HG03575 (cell line): ENCODE measurements at regions not wholly inside any gene's neighbourhood (a gene's known extent, or its start where the extent isn't known, plus 50 kb on each side); places are given as distances from the start of the nearest gene placed in this dataset.
"Not testable (repeated sequence)": the region's sequence is repeated elsewhere in the genome, so short reads cannot be mapped to it uniquely, and the experiment has no call there.

Source experiments
- ATAC-seq: cut with Tn5 transposase; IDR thresholded peaks from one replicate; pipeline ENCODE4 v1.9.1; 2021; ENCODE audit not compliant: unreplicated experiment, insufficient number of reproducible peaks, low FRiP score; ENCODE audit errors: extremely low read depth

- ATAC-seq, result no peak
Observed at GRCh38 chr14:85319998-85320630, 209.8 kb upstream of the FLRT2 start.

GRCh38 chr14:85325134-85326017 is 204.6 kb upstream of the FLRT2 start:
- ATAC-seq, result no peak

- no peak for ATAC-seq
Observed at GRCh38 chr14:85332401-85332800, 197.5 kb upstream of the FLRT2 start.

GRCh38 chr14:85333313-85333712 is 196.6 kb upstream of the FLRT2 start:
- ATAC-seq, result no peak

- no peak for ATAC-seq
Observed at GRCh38 chr14:85333841-85334240, 196.1 kb upstream of the FLRT2 start.

DNA sequence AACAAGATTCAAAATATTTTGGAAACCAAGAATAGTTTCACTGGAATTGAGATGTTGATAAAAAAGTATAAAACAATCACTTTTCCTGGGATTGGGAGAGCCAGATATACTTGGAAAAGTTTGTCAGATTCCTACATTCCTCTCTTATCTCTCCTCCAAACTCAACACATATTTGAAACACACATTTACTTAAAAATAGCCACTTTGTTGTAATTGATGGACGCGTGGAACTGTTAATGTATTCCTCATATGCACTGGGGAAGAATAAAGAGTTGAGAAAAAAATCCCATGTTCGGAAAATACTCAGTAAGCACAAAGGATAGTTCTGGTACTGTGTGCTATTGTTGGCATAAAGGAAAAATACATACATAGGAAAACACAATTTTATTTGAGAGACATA is 195.6 kb upstream of the FLRT2 start:
- ATAC-seq, result no peak

GRCh38 chr14:85336257-85336656 is 193.7 kb upstream of the FLRT2 start:
- no peak for ATAC-seq

GRCh38 chr14:85336817-85337216 is 193.1 kb upstream of the FLRT2 start:
- ATAC-seq, result no peak

DNA sequence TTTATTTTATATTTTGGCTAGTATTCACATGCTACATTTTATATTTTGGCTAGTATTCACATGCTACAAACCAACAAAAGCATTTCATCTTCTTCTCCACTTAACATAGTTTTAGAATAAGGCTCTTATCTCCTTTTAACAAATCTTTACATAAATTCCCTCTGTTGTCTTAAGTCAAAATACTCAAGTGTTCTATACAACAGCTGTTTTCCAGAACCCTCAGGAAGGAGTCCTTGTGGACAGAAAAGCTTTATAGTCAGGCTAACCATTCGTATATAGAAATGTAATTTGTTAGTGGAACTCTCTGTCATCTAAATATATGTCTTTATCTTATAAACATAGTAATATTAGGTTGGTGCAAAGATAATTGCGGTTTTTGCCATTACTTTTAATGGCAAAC is 191.0 kb upstream of the FLRT2 start:
- no peak for ATAC-seq

GRCh38 chr14:85342858-85343607 is 186.9 kb upstream of the FLRT2 start:
- ATAC-seq, result no peak

GRCh38 chr14:85344171-85344570 is 185.8 kb upstream of the FLRT2 start:
- no peak for ATAC-seq

DNA sequence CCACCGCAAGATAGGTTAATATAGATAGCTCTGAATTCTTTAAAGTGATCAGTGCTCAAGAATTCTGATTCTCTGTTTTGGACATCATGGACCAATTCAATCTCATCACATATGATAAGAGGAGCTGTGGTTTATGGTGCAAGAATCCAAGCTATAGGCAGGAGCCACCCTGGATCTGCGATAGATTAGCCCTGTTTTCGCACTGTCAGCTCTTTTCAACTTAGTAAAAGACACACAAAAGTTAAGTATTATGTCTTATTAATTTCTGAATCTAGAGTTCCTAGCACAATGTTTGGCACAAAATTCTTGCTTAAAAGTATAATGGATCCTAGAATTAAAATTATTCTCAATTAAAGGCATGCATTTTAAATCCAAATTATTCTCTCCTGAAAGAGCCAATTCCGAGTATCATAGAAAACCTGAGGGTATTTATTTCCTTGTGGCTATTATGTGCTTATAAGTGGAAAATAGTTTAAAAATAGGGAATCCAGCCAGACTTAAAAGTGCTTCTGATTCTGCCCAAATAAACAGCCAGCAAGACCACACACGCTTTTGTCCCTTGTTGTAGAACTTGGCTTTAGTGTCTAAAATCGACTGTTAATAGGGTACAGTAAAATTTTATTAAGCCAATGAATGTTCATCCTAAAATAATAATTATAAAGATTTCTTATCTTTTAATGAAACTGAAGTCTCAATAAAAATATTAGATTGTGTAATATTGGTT is 184.9 kb upstream of the FLRT2 start:
- ATAC-seq, result no peak

DNA sequence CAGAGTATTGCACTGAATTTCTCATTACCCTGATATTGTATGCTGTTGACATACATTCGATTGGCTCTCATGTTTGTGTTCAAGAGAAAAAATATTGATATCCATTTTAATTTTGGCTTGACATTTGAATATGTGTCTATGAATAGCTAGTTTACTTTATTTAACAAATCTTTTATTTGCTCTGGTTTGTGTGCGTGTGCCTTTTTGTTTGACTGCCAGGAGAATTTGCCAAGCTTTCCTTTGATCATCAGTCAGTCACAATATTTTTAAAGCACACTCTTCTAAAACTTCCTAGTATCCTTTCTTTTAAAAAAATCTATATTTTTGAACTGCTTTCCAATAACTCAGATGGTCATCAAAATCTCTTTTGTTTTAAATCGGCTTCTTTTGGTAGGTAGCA is 179.3 kb upstream of the FLRT2 start:
- ATAC-seq, result no peak

DNA sequence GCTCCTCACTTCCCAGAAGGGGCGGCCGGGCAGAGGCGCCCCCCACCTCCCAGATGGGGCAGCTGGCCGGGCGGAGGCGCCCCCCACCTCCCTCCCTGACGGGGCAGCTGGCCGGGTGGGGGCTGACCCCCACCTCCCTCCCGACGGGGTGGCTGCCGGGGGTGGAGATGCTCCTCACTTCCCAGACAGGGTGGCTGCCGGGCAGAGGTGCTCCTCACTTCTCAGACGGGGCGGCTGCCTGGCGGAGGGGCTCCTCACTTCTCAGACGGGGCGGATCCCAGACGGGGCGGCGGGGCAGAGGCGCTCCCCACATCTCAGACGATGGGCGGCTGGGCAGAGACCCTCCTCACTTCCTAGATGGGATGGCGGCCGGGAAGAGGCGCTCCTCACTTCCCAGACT is 177.4 kb upstream of the FLRT2 start:
- not testable (repeated sequence) for ATAC-seq

DNA sequence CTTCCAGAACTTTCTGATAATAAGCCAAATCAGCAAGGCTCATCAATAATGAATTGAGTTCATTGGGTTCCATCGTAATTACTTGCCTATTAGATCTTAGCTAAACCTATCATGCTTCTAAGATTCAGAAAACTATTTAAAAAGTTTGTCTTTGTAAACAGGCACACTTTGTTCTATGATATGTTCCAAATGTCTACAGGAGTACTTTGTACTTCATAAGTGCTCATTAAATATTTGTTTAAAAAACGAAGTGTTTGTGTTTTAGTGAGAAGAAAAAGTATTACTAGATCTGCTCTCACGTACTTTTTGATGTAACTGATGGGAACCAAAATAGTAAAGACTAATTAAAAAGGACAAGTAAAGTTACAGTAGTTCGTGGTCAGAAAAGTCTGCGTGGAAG is 172.8 kb upstream of the FLRT2 start:
- no peak for ATAC-seq

DNA sequence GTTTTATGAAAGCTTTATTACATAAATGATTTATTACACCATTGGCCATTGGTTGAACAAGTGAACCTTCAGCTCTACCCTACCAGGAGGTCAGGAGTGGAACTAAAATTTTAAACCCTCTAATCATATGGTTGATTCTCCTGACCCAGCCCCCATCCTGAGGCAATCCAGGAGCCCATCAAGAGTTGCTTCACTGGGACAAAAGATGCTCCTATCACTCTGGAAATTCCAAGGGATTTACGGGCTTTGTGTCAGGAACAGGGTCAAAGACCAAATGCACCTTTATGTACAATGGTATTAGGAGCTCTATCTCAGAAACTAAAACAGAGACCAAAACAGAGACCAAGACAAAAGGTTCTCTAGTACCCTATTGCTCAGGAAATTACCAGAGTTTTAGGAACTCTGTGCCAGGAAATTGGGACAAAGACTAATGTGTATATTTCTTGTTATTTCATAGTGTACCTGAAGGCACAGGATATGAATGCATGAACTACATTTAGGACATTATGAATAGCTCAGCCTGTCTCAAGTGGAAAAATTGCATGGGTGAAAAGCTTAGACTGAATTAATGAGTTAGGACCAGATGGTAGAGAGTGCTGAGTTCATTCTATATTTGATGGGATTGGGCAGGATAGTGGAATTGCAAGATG is 171.7 kb upstream of the FLRT2 start:
- no peak for ATAC-seq

DNA sequence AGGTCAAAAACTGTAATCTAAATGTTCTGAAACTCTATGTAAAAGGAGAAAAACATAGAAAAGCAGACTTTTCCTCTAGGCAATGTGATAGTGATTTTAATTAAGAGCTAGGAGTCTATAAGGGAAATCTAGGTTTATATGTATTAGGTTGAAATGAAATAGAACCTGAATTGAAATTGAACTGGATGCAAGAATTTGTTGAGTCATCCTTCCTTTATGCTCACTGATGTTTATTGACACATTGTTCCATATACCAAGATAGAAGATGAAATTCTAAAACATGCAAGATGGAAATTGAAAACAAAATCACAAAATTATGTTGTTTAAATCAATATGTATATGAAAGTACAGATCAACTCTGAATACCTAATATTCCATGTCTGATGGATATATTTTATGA is 170.4 kb upstream of the FLRT2 start:
- ATAC-seq, result no peak

DNA sequence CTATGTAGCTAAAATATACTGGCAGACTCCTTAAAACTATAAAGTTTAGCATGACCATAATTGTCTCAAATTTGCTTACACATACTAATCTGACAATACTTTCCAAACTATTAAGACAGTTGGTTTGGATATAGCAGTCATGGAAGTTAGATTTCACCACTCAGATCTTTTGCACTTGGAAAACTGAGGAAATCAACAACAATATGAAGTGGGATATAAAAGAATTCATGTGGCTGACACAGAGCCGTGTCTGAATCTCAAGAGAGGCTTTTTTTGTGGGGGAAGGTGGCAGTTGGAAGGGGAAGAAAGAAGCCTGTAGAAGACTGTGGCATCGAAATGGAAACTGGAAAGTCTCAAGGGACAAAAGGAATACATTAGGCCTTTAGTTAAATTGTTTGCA is 166.6 kb upstream of the FLRT2 start:
- no peak for ATAC-seq

GRCh38 chr14:85366226-85366625 is 163.7 kb upstream of the FLRT2 start:
- ATAC-seq, result no peak
